AG04450 (cell line): ENCODE measurements at regions not wholly inside any gene's neighbourhood (a gene's known extent, or its start where the extent isn't known, plus 50 kb on each side); places are given as distances from the start of the nearest gene placed in this dataset.

ENCODE experiments used
- CTCF ChIA-PET: fragments of 300-600, 350-600 bp; formaldehyde crosslinking; extraction: SDS; loops from one replicate; lab custom pipeline; 2022; ENCODE audit warnings: antibody characterized with exemption, inconsistent platforms; lab: Charles Lee
- POLR2A ChIA-PET: fragments of 350-600 bp; formaldehyde crosslinking; extraction: SDS; loops from one replicate; lab custom pipeline; 2021; ENCODE audit warnings: antibody characterized with exemption, inconsistent platforms; lab: Yijun Ruan, JAX
- DNase-seq: peaks from one replicate; pipeline ENCODE4 v3.0.0-alpha.2; 2011; ENCODE audit warnings: low read depth, low spot score
- H3K27ac ChIP-seq: one replicate; pipeline ENCODE4 v1.5.1; 2012; ENCODE audit warnings: low read depth, low read length, control low read depth
- H3K27me3 ChIP-seq: one replicate; pipeline ENCODE4 v1.6.0; 2012; ENCODE audit warnings: low read length; ENCODE audit not compliant: control insufficient read depth, insufficient read depth
- H3K4me3 ChIP-seq: 2 replicates; pipeline ENCODE4 v1.5.1; 2011; ENCODE audit warnings: mild to moderate bottlenecking, low read depth, low read length, control low read depth
- H3K9me3 ChIP-seq: 2 replicates; pipeline ENCODE4 v1.5.1; 2012; ENCODE audit warnings: low read length; ENCODE audit not compliant: control insufficient read depth, insufficient read depth
- TF ChIP-seq, protein P1 (sequence below): IDR thresholded peaks from 2 replicates; pipeline ENCODE4 v1.5.1; 2011; ENCODE audit warnings: low read depth, low read length, control low read depth, inconsistent platforms

- POLR2A ChIA-PET = no interaction called here
- Histone ChIP-seq H3K27me3 (no peaks in the 10 kb centered on the region), H3K27ac (no peak overlapping the region), H3K4me3 (no peak overlapping the region), H3K9me3 (no peaks in the 10 kb centered on the region)
- CTCF ChIA-PET = interaction anchor here (0.7 to 1.1 kb wide), 2 partner anchors 61 to 295 kb away, joined by 3 to 4 read pairs; no protein-coding TSS in a partner anchor
- DNase-seq = peak; percentile 34
- TF ChIP-seq, protein P1, sequence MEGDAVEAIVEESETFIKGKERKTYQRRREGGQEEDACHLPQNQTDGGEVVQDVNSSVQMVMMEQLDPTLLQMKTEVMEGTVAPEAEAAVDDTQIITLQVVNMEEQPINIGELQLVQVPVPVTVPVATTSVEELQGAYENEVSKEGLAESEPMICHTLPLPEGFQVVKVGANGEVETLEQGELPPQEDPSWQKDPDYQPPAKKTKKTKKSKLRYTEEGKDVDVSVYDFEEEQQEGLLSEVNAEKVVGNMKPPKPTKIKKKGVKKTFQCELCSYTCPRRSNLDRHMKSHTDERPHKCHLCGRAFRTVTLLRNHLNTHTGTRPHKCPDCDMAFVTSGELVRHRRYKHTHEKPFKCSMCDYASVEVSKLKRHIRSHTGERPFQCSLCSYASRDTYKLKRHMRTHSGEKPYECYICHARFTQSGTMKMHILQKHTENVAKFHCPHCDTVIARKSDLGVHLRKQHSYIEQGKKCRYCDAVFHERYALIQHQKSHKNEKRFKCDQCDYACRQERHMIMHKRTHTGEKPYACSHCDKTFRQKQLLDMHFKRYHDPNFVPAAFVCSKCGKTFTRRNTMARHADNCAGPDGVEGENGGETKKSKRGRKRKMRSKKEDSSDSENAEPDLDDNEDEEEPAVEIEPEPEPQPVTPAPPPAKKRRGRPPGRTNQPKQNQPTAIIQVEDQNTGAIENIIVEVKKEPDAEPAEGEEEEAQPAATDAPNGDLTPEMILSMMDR = no peak
These were observed 52.2 kb upstream of the STXBP5L start for GRCh38 chr3:120855665-120856437.
